Upper lobe of right lung (tissue), 1 donor: ENCODE measurements at regions not wholly inside any gene's neighbourhood (a gene's known extent, or its start where the extent isn't known, plus 50 kb on each side); places are given as distances from the start of the nearest gene placed in this dataset.
"Not testable (repeated sequence)": the region's sequence is repeated elsewhere in the genome, so short reads cannot be mapped to it uniquely, and the experiment has no call there.

Experiments
- ATAC-seq: fragments of 200-7000 bp; cut with Tn5 transposase; one replicate; pipeline ENCODE4 v1.9.1; 2020; ENCODE audit warnings: mild to moderate bottlenecking, moderate library complexity
- DNase-seq: peaks from one replicate; pipeline ENCODE4 v3.0.0-alpha.2; 2020
- H3K27ac ChIP-seq: fragments of 200-600 bp; one replicate; pipeline ENCODE4 v1.8.0; 2022
- H3K27me3 ChIP-seq: fragments of 200-600 bp; one replicate; pipeline ENCODE4 v1.8.0; 2022; ENCODE audit warnings: mild to moderate bottlenecking
- H3K36me3 ChIP-seq: fragments of 200-600 bp; one replicate; pipeline ENCODE4 v1.8.0; 2022
- H3K4me1 ChIP-seq: fragments of 200-600 bp; one replicate; pipeline ENCODE4 v1.8.0; 2022
- H3K4me3 ChIP-seq: fragments of 200-600 bp; one replicate; pipeline ENCODE4 v1.8.0; 2022; ENCODE audit warnings: mild to moderate bottlenecking
- H3K9me3 ChIP-seq: fragments of 200-600 bp; one replicate; pipeline ENCODE4 v1.8.0; 2022
- intact Hi-C: fragments of 100-400 bp; cut with DNase I; formaldehyde crosslinking; loops from one replicate; pipeline ENCODE4 v1.11.0; 2022
- TF ChIP-seq, protein P1 (sequence below): fragments of 200-600 bp; IDR thresholded peaks from one replicate; pipeline ENCODE4 v1.8.0; 2022; ENCODE audit warnings: antibody characterized with exemption
- donor health status: DM: no; HTN: yes; CAD: no; lungs with severe emphysema.

DNA sequence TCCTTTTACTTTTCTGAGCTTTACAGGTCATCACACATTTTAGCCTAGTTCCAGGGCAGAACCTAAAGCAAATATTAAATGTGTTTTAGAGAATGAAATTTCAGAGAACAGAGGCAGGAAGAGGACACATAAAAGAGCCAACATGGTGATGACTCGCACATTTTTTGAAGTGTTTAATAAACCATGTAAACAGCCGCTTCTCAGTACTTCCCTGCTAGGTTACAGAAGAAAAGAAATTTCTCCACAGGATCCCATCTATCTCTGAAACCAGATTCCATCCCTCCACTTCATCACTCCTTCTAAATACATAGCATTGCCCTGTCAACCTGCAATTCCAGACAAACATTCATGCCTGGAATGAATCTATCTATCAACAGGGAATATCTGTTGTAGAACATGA is 949.5 kb upstream of the PCDH7 start:
- Histone ChIP-seq H3K4me3 (no peak overlapping the region), H3K27ac (no peak overlapping the region), H3K27me3 (no peaks in the 10 kb centered on the region), H3K36me3 (no peaks in the 10 kb centered on the region), H3K9me3 (no peaks in the 10 kb centered on the region), H3K4me1 (no peaks in the 10 kb centered on the region)
- ATAC-seq (no peak), DNase-seq (no peak)
- intact Hi-C loops, result no loop called here
- TF ChIP-seq, protein P1, sequence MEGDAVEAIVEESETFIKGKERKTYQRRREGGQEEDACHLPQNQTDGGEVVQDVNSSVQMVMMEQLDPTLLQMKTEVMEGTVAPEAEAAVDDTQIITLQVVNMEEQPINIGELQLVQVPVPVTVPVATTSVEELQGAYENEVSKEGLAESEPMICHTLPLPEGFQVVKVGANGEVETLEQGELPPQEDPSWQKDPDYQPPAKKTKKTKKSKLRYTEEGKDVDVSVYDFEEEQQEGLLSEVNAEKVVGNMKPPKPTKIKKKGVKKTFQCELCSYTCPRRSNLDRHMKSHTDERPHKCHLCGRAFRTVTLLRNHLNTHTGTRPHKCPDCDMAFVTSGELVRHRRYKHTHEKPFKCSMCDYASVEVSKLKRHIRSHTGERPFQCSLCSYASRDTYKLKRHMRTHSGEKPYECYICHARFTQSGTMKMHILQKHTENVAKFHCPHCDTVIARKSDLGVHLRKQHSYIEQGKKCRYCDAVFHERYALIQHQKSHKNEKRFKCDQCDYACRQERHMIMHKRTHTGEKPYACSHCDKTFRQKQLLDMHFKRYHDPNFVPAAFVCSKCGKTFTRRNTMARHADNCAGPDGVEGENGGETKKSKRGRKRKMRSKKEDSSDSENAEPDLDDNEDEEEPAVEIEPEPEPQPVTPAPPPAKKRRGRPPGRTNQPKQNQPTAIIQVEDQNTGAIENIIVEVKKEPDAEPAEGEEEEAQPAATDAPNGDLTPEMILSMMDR, result no peak

DNA sequence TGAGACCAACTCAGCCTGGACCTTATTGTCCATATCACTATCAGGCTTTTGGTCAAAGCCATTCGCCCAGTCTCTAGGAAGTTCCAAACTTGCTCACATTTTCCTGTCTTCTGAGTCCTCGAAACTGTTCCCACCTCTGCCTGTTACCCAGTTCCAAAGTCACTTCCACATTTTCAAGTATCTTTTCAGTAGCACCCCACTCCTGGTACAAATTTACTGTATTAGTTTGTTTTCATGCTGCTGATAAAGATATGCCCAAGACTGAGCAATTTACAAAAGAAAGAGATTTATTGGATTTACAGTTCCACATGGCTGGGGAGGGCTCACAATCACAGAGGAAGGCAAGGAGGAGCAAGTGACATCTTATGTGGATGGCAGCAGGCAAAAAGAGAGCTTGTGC is 932.0 kb upstream of the PCDH7 start:
- H3K27ac ChIP-seq, DNase-seq, H3K4me1 ChIP-seq, H3K27me3 ChIP-seq, H3K4me3 ChIP-seq, ATAC-seq, H3K9me3 ChIP-seq, H3K36me3 ChIP-seq, intact Hi-C loops: not testable (repeated sequence)

DNA sequence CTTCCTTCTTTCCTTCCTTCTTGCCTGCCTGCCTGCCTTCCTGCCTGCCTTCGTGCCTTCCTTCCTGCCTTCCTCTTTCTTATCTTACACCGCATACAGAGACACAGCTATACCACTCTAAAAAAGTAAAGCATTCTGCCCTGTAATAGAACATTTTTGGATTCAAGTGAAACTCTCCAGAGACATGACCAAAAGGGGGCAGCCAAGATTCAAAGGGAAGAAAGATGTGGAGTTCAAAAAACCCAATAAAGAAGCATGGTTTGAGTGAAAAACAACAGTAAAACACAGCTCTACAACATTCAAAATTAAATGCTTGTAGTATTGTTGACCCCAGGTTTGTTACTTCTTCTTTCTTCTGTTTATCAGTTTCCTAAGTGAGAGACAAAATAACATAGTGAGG is 914.9 kb upstream of the PCDH7 start:
- Histone ChIP-seq H3K9me3 (no peaks in the 10 kb centered on the region), H3K4me3 (no peak overlapping the region), H3K27ac (no peak overlapping the region), H3K27me3 (no peaks in the 10 kb centered on the region), H3K4me1 (no peaks in the 10 kb centered on the region), H3K36me3 (no peaks in the 10 kb centered on the region)
- intact Hi-C loops, result no loop called here
- DNase-seq, result no peak
- TF ChIP-seq, protein P1, result no peak
- ATAC-seq, result no peak

DNA sequence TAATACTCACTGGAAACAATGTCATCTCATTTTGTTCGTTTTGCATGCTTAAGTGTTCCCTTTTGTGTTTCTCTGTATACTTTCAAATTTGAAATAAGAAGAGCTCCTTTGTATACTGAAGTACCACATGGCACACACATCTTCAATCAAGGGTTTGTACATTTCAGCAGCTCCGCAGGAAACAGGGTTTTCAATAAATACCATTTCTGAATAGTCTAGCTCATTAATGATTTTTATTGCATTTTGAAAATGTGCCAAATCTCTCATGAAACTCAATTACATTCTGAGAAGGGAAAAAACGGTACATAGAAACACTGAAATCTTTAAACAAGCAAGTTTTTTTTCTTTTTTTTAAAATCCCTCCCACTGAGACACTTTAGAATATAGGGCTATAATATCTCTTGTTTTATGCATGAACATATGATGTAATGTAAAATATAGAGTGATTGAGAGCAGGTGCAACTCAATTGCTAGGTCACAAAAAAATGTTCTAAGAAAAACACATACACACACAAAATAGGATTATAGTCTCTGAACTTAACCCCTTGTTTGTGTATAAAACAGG is 914.2 kb upstream of the PCDH7 start:
- no peak for ATAC-seq
- intact Hi-C loops, result no loop called here
- no peaks in the 10 kb centered on the region for H3K36me3 ChIP-seq
- H3K27me3 ChIP-seq, result no peaks in the 10 kb centered on the region
- TF ChIP-seq, protein P1, result no peak
- H3K4me3 ChIP-seq, result no peak overlapping the region
- no peak overlapping the region for H3K27ac ChIP-seq
- no peaks in the 10 kb centered on the region for H3K4me1 ChIP-seq
- no peaks in the 10 kb centered on the region for H3K9me3 ChIP-seq
- no peak for DNase-seq

DNA sequence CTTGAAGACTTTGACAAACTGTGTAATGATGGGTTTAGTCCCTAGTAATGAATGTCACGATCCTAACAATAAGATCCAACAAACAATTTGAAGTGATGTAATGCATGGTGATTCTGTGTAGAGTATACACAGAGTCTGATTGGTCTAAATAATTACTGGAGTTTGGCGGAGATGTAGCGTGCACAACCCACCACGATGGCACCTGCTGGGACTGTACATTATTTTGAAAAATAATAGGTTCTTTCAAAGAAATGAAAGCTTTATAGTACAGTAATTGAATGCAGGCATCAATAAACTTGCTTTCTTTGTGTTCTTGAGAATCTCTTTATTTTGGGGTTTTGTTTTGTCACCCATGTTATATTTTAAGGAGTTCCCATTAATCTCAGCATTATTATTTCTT is 902.2 kb upstream of the PCDH7 start:
- Histone ChIP-seq H3K36me3 (no peaks in the 10 kb centered on the region), H3K4me1 (no peaks in the 10 kb centered on the region), H3K27me3 (no peaks in the 10 kb centered on the region), H3K27ac (no peak overlapping the region), H3K9me3 (no peaks in the 10 kb centered on the region), H3K4me3 (no peak overlapping the region)
- DNase-seq (no peak), ATAC-seq (no peak)
- TF ChIP-seq, protein P1, result no peak
- intact Hi-C loops, result no loop called here

DNA sequence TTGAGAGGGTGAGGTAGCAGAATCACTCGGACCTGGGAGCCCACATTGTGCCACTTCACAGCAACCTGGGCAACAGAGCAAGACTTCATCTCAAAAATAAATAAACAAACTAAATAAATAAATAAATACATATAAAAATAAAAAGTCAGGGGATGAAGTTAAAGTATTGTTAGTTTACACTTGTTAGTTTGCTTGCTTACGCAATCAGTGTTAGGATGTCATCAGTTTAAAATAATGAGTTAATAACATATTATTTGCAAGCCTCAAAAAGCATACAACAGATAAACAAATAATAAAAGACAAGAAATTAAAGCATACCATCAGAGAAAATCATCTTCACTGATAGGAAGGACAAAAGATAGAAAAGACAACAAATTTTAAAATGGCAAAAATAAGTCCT is 891.1 kb upstream of the PCDH7 start:
- H3K27me3 ChIP-seq, result no peaks in the 10 kb centered on the region
- no peaks in the 10 kb centered on the region for H3K4me1 ChIP-seq
- TF ChIP-seq, protein P1, result no peak
- ATAC-seq (no peak), DNase-seq (no peak)
- H3K27ac ChIP-seq, result no peak overlapping the region
- no peak overlapping the region for H3K4me3 ChIP-seq
- intact Hi-C loops, result no loop called here
- H3K36me3 ChIP-seq, result no peaks in the 10 kb centered on the region
- no peaks in the 10 kb centered on the region for H3K9me3 ChIP-seq
